GM19395 (cell line): ENCODE measurements at regions not wholly inside any gene's neighbourhood (a gene's known extent, or its start where the extent isn't known, plus 50 kb on each side); places are given as distances from the start of the nearest gene placed in this dataset.
"Not testable (repeated sequence)": the region's sequence is repeated elsewhere in the genome, so short reads cannot be mapped to it uniquely, and the experiment has no call there.

Experiments
- ATAC-seq: cut with Tn5 transposase; IDR thresholded peaks from one replicate; pipeline ENCODE4 v1.9.1; 2021; ENCODE audit warnings: mild to moderate bottlenecking, moderate library complexity; ENCODE audit not compliant: unreplicated experiment

DNA sequence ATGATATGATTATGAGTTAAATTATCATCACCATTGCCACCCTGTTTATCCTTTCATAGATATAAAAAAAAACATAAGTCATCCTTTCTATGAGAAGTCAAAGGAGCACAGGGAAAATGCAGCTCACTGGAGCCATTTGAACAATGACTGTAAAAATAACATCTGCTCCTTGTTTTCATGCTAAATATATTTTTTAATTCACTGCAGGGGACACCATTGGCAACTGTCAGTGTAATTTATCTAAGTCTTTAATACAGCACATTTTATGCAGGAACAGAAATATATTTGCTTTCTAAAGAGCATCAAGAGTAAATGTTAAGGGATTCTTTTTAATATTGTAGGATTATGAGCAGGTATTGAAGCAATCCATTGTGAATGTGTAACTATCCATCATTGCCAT lies 371.3 kb downstream of the ZBBX start:
- ATAC-seq = no peak

- no peak for ATAC-seq
Observed at GRCh38 chr3:167001374-167001773, 378.7 kb downstream of the ZBBX start.

- ATAC-seq = no peak
Observed at GRCh38 chr3:166993015-166993630, 387.0 kb downstream of the ZBBX start.

GRCh38 chr3:166986000-166986399 lies 394.1 kb downstream of the ZBBX start:
- ATAC-seq = no peak

GRCh38 chr3:166975796-166976195 lies 404.3 kb downstream of the ZBBX start:
- ATAC-seq = not testable (repeated sequence)

DNA sequence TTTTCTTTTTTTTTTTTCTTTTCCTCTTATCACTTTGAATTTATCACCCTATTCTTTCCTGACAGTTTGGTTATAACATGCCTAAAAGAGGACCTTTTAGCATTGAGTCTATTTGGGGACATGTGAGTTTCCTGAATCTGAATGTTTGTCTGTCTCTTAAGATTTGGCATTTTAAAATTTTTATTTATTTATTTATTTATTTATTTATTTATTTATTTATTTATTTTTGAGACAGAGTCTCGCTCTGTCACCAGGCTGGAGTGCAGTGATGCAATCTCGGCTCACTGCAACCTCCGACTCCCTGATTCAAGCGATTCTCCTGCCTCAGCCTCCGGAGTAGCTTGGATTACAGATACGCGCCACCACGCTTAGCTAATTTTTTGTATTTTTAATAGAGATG lies 412.4 kb downstream of the ZBBX start:
- not testable (repeated sequence) for ATAC-seq

- ATAC-seq = no peak
Observed at GRCh38 chr3:166962911-166963310, 417.2 kb downstream of the ZBBX start.

GRCh38 chr3:166957121-166957520 lies 423.0 kb downstream of the ZBBX start:
- ATAC-seq = no peak

GRCh38 chr3:166955201-166955939 lies 424.7 kb downstream of the ZBBX start:
- no peak for ATAC-seq

GRCh38 chr3:166934879-166935278 lies 445.2 kb downstream of the ZBBX start:
- ATAC-seq = no peak

DNA sequence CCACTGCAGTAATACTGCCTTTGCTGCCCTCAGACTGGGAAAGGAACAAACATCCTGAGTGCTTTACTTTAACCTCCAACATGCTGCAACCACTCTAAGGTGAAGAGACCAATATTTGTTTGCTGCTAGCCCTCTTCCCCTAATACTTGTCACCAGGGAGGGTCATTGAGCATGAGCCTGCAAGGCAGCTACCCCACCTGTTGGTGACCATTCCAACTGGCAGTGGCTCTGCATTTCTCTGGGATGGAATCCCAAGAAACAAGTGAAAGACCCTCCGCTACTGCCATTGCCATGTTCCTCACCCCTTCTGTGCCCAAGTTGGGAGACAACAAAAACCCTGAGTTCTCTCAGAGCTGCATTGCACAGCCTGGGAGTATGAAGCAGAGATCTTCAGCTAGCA lies 462.7 kb downstream of the ZBBX start:
- no peak for ATAC-seq

DNA sequence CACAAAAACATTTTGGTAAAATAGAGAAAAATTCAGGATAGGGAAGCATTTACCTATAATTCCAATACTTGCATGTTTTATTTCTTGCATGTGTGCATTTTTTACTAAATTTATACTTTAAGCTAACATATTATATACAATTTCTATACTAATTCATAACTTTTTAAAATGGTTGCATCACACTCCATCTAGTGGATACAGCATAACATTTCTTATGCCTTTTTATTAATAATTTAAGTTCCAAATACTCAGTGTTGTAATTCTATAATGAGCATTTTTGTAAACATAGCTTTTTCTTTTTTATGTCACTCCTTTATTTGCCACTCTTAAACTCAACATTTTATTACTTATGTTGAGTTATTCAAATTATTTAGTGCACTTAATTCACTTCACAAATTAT lies 477.7 kb downstream of the ZBBX start:
- no peak for ATAC-seq

- ATAC-seq = no peak
Observed at GRCh38 chr3:166900866-166901577, 479.1 kb downstream of the ZBBX start.

DNA sequence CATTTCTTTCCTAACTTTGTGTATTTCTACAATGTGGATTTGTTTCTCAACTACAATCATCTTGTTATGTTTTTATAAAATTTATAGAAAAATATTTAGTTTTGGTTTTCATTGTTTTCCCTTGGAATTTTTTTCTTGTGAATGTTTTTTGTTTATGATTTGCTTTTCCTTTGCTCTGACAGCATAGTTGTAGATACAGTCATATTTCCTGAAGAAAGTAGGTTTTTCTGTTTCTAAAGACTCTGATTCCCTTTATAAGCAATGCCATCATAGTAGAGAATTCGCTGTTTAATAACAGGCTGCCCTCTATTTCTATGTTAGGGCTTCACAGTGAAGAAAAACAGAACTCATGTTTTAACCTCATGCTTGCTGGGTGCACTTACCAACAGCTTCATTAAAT lies 482.3 kb downstream of the ZBBX start:
- ATAC-seq = no peak

DNA sequence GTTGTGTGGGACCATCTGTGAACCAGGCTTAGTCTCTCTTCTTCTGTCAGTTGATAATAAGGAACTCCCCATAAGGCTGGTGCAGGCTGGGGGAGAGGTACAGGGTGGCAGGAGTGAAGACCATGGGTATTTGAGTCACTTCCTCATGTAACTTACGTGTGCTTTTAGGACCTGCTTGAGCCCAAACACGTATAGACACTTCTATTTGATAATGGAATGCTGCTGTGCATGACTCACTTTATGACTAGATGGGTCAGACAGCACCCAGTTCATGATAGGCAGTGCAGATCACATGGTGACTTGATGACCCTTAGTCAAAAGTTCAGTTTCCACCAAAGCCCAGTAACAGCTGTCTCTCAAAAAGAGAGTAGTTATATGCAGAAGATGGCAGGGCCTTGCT lies 490.9 kb downstream of the ZBBX start:
- no peak for ATAC-seq

GRCh38 chr3:166879661-166880060 lies 500.4 kb downstream of the ZBBX start:
- ATAC-seq = no peak

- ATAC-seq = no peak
Observed at GRCh38 chr3:166877971-166878370, 502.1 kb downstream of the ZBBX start.

GRCh38 chr3:166864473-166865467 lies 515.3 kb downstream of the ZBBX start:
- ATAC-seq = no peak

DNA sequence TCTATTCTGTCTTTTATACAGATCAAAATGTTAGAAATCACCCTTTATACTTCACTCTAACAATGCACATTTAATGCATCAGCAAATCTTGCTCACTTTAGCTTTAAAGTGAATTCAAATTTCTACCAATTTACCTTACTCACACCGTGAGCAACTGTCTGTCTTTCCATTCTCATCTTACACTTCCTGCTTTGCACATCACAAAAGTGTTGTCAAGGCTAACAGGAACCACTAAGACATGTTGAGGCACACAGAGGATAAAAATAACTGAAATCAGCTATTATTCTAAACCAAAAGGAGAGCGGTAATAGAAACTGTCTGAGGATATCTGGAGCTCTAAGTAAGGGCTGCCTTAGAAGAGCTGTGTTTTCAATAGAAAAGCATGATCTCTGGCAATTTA lies 519.9 kb downstream of the ZBBX start:
- no peak for ATAC-seq

DNA sequence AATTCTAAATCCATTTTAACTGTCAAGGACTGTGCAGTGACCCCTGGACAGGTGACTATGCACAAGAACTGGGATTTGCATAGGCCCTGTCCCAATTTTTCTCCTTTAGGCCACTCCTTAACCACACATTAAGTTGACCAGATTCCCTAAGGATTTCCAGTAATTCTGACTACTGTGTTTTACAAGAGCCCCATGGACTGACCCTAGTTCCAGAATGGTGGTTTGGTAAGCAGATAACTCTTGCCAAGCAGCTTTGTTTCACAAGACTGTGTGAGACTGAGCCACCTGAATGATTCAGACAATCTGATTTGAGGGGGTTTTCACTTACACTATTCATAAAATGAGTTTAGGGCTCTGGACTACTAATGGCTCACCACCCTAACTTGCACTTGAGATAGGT lies 535.8 kb downstream of the ZBBX start:
- no peak for ATAC-seq

DNA sequence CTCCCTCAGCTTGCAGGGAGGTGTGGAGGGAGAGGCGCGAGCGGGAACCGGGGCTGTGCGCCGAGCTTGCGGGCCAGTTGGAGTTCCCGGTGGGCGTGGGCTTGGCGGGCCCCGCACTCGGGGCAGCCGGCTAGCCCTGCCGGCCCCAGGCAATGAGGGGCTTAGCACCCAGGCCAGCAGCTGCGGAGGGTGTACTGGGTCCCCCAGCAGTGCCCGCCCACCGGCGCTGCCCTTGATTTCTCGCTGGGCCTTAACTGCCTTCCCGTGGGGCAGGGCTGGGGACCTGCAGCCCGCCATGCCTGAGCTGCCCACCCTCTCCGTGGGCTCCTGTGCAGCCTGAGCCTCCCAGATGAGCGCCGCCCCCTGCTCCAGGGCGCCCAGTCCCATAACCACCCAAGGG lies 537.3 kb downstream of the ZBBX start:
- ATAC-seq = not testable (repeated sequence)
